MCF 10A (cell line): ENCODE measurements at regions not wholly inside any gene's neighbourhood (a gene's known extent, or its start where the extent isn't known, plus 50 kb on each side); places are given as distances from the start of the nearest gene placed in this dataset.

ENCODE experiments used
- BruUV-seq: library from RNA; stranded (reverse); fragments of 400-500 nt; replicated peaks from 2 replicates; lab custom pipeline; 2021; lab: Mats Ljungman, UMichigan
- CTCF ChIA-PET: fragments of 300-600 bp; sonication (Branson Sonifier 250); formaldehyde crosslinking; extraction: SDS; loops from one replicate; lab custom pipeline; 2021; ENCODE audit warnings: antibody characterized with exemption, inconsistent platforms; lab: Yijun Ruan, JAX
- POLR2A ChIA-PET: fragments of 300-600, 350-650 bp; sonication (Branson Sonifier 250); formaldehyde crosslinking; extraction: SDS; loops from one replicate; lab custom pipeline; 2020; ENCODE audit warnings: antibody characterized with exemption, inconsistent platforms; lab: Yijun Ruan, JAX
- DNase-seq: peaks from one replicate; pipeline ENCODE4 v3.0.0-alpha.2; 2018; ENCODE audit not compliant: unreplicated experiment
- H3K27ac Mint-ChIP-seq: one replicate; pipeline ENCODE4 v1.8.0; 2022; ENCODE audit warnings: mild to moderate bottlenecking, low read depth, mixed read lengths; ENCODE audit not compliant: unreplicated experiment
- H3K27me3 Mint-ChIP-seq: one replicate; pipeline ENCODE4 v1.8.0; 2022; ENCODE audit warnings: mixed read lengths; ENCODE audit not compliant: insufficient read depth, unreplicated experiment
- H3K36me3 Mint-ChIP-seq: one replicate; pipeline ENCODE4 v1.8.0; 2022; ENCODE audit warnings: mild to moderate bottlenecking, moderate library complexity, mixed read lengths; ENCODE audit not compliant: insufficient read depth, unreplicated experiment
- H3K4me1 Mint-ChIP-seq: one replicate; pipeline ENCODE4 v1.8.0; 2022; ENCODE audit warnings: mixed read lengths; ENCODE audit not compliant: insufficient read depth, unreplicated experiment
- H3K4me3 Mint-ChIP-seq: one replicate; pipeline ENCODE4 v1.8.0; 2022; ENCODE audit warnings: mild to moderate bottlenecking, moderate library complexity, mixed read lengths; ENCODE audit not compliant: unreplicated experiment
- H3K9me3 Mint-ChIP-seq: one replicate; pipeline ENCODE4 v1.8.0; 2022; ENCODE audit warnings: mixed read lengths; ENCODE audit not compliant: unreplicated experiment
- intact Hi-C: fragments of 100-400 bp; cut with micrococcal nuclease; formaldehyde crosslinking; loops from 2 replicates; pipeline ENCODE4 v1.14.1; 2022
- TF ChIP-seq, protein P1 (sequence below): fragments of 200-600 bp; IDR thresholded peaks from one replicate; pipeline ENCODE4 v1.8.0; 2022; ENCODE audit warnings: antibody characterized with exemption, mild to moderate bottlenecking; ENCODE audit not compliant: unreplicated experiment

DNA sequence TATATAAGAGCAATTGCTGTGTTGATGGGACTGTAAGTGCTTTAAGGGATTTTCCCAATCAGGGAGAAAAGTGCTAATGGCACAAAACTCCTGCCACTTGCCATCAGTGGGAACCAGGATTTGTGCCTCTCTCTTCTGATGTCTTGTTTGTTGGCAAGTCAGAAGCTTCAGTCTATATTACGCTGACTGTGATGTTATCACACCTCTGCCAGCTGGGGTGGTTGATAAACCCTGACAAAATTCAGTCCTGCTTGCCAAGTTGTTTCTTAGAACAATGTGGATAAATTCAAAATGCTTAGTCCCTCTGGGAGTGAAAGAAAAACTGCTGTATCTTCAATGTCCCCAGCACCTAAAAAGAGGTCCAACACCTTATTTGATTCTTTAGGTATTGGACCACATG, 161.4 kb upstream of the FBXL7 start:
- no peak overlapping the region for H3K4me3 Mint-ChIP-seq
- no peaks in the 10 kb centered on the region for H3K27me3 Mint-ChIP-seq
- CTCF ChIA-PET, result no interaction called here
- no peaks in the 10 kb centered on the region for H3K9me3 Mint-ChIP-seq
- TF ChIP-seq, protein P1, sequence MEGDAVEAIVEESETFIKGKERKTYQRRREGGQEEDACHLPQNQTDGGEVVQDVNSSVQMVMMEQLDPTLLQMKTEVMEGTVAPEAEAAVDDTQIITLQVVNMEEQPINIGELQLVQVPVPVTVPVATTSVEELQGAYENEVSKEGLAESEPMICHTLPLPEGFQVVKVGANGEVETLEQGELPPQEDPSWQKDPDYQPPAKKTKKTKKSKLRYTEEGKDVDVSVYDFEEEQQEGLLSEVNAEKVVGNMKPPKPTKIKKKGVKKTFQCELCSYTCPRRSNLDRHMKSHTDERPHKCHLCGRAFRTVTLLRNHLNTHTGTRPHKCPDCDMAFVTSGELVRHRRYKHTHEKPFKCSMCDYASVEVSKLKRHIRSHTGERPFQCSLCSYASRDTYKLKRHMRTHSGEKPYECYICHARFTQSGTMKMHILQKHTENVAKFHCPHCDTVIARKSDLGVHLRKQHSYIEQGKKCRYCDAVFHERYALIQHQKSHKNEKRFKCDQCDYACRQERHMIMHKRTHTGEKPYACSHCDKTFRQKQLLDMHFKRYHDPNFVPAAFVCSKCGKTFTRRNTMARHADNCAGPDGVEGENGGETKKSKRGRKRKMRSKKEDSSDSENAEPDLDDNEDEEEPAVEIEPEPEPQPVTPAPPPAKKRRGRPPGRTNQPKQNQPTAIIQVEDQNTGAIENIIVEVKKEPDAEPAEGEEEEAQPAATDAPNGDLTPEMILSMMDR, result no peak
- no TSS peak for BruUV-seq
- intact Hi-C loops, result no loop called here
- H3K4me1 Mint-ChIP-seq, result no peaks in the 10 kb centered on the region
- no peak for DNase-seq
- no peaks in the 10 kb centered on the region for H3K36me3 Mint-ChIP-seq
- POLR2A ChIA-PET, result no interaction called here
- H3K27ac Mint-ChIP-seq, result no peak overlapping the region

DNA sequence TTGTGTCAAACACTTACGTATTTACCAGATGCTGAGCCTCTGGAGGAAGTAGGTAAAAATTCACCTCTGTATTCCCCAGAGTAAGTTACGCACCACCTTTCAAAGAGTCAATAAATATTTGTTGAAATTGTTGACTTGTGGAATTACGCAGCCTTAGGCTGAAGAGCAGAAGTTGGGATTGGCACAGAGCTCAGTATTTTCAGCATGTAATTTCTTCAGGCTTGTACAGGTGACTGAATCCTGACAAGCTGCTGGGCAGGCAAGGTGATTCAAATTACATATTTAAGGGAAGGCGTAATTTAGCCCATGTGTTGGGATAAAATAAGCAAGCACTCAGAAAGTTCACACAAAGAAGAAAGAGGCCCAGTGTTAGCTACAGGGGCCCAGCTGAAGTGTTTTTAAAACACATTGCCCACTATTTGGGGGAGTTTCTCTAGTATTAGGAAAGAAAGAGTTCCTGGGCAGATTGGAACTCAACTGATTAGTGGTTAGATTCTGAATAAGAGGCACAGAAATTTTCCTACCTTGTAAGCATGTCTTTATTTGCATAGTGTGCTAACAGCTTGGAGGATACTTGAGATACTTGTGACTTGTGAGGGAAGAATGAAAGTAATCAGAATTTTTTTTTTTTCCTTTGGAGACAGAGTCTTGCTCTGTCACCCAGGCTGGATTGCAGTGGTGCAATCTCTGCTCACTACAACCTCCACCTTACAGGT, 165.3 kb upstream of the FBXL7 start:
- H3K9me3 Mint-ChIP-seq, result no peaks in the 10 kb centered on the region
- TF ChIP-seq, protein P1, result no peak
- no peak for DNase-seq
- BruUV-seq, result no TSS peak
- CTCF ChIA-PET, result interaction anchor here (0.6 to 0.8 kb wide), 3 partner anchors 16 to 90 kb away, joined by 3 to 4 read pairs (median 4); no protein-coding TSS in a partner anchor
- H3K4me3 Mint-ChIP-seq, result no peak overlapping the region
- no peaks in the 10 kb centered on the region for H3K4me1 Mint-ChIP-seq
- intact Hi-C loops, result no loop called here
- H3K27me3 Mint-ChIP-seq, result peaks cover 15% of the 10 kb centered on the region
- H3K27ac Mint-ChIP-seq, result no peak overlapping the region
- no peaks in the 10 kb centered on the region for H3K36me3 Mint-ChIP-seq
- POLR2A ChIA-PET, result no interaction called here

DNA sequence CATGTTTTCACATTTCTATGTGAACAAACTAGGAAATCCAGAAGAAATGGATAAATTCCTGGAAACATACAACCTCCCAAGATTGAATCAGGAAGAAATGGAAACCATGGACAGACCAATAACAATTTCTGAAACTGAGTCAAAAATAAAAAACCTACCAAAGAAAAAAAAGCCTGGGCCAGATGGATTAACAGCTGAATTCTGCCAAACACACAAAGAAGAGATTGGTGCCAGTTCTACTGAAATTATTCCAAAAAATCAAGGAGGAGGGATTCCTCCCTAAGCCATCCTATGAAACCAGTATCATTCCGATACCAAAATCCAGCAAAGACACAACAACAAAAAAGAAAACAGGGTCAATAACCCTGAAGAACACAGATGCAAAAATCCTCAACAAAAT, 166.9 kb upstream of the FBXL7 start:
- BruUV-seq, result no TSS peak
- intact Hi-C loops, result no loop called here
- Mint-ChIP-seq H3K4me1 (no peaks in the 10 kb centered on the region), H3K27me3 (peaks cover 21% of the 10 kb centered on the region), H3K4me3 (no peak overlapping the region), H3K9me3 (no peaks in the 10 kb centered on the region), H3K36me3 (no peaks in the 10 kb centered on the region), H3K27ac (no peak overlapping the region)
- ChIA-PET POLR2A (no interaction called here), CTCF (interaction anchor here (0.7 kb wide), 1 partner anchor 232 kb away, joined by 4 read pairs; no protein-coding TSS in a partner anchor)
- DNase-seq, result no peak
- TF ChIP-seq, protein P1, result no peak

DNA sequence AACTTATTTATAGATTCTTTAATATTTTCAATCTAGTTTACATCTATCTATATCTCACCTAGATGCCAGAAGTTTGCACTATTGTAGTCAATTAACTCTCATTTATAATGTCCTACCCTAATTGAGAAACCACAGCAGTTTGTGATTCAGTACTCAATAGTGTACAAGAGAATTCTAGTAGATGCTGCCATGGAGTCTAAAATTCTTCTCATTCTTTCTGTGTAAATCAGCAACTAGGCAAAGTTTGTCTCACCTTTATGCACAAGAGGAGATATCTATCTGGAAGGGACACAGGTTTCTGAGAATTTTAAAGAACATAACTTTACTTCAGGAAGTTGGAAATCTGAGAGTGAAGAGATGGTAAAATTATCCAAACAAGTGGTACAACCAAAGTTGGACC, 173.0 kb upstream of the FBXL7 start:
- POLR2A ChIA-PET, result no interaction called here
- Mint-ChIP-seq H3K9me3 (no peaks in the 10 kb centered on the region), H3K36me3 (no peaks in the 10 kb centered on the region), H3K4me3 (no peak overlapping the region), H3K27ac (no peak overlapping the region), H3K27me3 (peaks cover 21% of the 10 kb centered on the region), H3K4me1 (no peaks in the 10 kb centered on the region)
- DNase-seq, result no peak
- no TSS peak for BruUV-seq
- CTCF ChIA-PET, result no interaction called here
- intact Hi-C loops, result no loop called here
- TF ChIP-seq, protein P1, result no peak
